ENCODE measurements at regions not wholly inside any gene's neighbourhood (a gene's known extent, or its start where the extent isn't known, plus 50 kb on each side); places are given as distances from the start of the nearest gene placed in this dataset.

DNA sequence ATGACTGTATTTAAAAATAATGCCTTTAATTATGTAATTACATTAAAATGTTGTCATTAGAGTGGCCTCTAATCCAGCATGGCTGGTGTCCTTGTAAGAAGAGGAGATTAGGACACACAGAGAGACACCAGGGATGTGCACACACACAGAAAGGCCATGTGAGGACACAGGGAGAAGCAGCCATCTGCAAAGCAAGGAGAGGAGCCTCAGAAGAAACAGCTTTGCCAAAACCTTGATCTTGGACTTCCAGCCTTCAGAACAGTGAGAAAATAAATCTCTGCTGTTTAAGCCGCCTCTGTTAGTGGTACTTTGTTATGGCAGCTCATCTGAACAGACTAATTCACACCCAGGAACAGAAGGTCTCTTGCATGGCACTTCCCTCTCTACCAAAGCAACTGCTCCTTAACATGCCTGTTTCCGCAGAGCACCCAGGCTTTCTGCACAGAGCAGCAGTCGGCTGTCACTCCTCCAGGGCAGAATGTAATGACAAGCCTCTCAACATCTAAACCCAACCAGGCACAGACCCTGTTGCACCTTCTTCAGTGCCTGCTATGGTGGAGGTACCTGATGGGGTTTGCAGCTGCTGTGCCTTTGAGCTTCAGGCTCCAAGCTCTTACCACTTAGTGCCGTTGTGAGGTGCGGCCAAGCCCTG, 377.7 kb downstream of the TDRD15 start:
- no peak for DNase-seq (ENCODE audit: low read depth)

GRCh38 chr2:21515903-21516302, 392.1 kb downstream of the TDRD15 start:
- DNase-seq (ENCODE audit: low read depth), result no peak

GRCh38 chr2:21519412-21519811, 395.6 kb downstream of the TDRD15 start:
- DNase-seq (ENCODE audit: low read depth), result no peak

DNA sequence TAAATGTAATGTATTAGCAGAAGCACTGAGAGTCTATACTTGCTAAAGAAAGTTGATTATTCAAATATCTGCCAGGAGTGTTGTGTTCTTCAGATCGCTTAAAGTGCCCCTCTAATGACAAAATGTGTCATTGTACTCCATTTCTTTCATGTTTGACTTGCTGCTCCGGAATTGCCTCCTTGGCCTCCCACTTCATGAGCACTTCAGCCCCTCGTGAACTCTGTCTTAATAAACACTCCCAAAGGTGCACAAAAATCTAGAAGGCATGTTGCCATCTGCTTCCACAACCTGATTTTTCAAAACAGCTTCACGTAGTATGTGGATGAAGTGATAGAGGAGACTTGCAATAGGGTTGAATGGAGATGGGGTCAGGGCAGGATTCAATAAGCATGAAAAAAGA, 396.1 kb downstream of the TDRD15 start:
- DNase-seq (ENCODE audit: low read depth), result no peak

- no peak for DNase-seq (ENCODE audit: low read depth)
Measured at GRCh38 chr2:21535826-21536225, 412.1 kb downstream of the TDRD15 start.

DNA sequence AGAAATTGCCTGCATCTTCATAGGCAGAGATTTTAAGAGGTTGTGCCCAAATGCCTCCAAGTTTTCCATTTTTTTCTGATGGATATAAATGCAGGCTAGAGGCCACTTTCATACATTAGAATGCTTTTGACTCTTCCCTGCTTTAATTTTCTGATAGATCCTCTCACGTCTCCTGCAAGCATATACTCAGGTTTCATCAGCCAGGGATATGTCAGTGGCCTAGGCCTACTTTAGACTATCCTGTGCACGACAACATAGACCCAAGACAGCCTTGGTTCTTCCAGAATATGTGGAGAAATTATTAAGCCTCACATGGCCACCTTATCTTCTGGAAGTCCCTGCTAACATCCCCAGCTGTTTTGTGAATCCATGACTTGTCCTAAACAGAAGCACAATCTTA, 415.9 kb downstream of the TDRD15 start:
- no peak for DNase-seq (ENCODE audit: low read depth)

DNA sequence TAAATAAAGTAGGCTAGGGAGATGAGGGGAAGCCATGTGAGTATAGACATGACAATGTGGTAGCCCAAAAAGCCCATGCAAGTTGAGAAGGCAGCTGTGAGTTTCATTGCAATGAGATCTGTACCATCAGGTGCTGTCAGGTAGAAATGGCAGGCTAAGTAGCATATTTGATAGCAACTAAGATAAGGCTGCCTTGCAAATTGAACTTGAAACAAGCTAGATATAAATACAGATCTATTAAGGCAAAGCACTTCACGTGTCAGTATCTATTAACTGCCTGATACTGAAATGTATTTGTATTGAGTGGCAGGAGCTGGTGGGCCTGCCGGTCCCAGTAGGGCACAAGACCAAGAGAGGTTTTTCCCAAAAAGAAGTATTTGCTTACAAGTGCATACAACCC, 419.9 kb downstream of the TDRD15 start:
- no peak for DNase-seq (ENCODE audit: low read depth)

DNA sequence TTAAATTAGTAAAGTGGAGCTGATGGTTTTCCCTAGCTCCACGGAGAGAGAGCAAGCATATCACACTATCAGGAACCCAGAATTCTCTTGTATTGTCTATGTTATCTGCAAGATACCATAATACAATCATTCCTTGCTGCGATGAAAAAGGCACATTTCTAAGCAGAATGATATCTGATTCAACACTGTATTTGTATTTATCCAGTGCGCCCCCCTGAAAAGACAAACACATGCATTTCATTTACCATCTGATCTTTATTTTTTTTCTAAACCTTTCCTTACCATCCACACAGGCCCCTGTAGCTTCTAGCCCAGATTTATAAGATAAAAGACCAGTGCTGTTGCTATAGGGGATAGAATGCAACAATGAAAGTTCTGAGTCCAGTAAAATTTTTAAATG, 420.6 kb downstream of the TDRD15 start:
- DNase-seq (ENCODE audit: low read depth), result no peak

DNA sequence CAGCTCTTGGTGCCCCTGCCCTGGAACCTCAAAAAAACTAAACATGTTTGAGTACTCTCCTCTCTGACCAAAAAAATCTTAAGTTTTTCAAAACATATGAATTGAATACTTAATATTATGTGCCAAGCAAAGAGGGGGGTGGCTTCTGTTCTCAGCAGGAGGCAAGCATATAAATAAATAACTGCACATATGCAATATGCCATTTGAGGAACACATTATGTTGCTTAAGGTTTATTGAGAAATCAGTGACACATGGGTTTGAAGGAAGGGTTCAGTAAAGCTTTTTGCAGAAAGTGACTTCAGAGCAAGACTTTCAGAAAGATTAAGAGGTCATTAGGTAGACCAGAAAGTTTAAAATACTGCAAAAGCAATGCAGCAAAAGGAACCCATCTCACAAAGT, 429.2 kb downstream of the TDRD15 start:
- no peak for DNase-seq (ENCODE audit: low read depth)

GRCh38 chr2:21559351-21559750, 435.6 kb downstream of the TDRD15 start:
- DNase-seq (ENCODE audit: low read depth), result no peak

GRCh38 chr2:21561965-21562364, 438.2 kb downstream of the TDRD15 start:
- DNase-seq (ENCODE audit: low read depth), result no peak

GRCh38 chr2:21567395-21567794, 443.6 kb downstream of the TDRD15 start:
- DNase-seq (ENCODE audit: low read depth), result no peak

- no peak for DNase-seq (ENCODE audit: low read depth)
Measured at GRCh38 chr2:21571686-21572085, 447.9 kb downstream of the TDRD15 start.

GRCh38 chr2:21580391-21580790, 456.6 kb downstream of the TDRD15 start:
- DNase-seq (ENCODE audit: low read depth), result no peak

DNA sequence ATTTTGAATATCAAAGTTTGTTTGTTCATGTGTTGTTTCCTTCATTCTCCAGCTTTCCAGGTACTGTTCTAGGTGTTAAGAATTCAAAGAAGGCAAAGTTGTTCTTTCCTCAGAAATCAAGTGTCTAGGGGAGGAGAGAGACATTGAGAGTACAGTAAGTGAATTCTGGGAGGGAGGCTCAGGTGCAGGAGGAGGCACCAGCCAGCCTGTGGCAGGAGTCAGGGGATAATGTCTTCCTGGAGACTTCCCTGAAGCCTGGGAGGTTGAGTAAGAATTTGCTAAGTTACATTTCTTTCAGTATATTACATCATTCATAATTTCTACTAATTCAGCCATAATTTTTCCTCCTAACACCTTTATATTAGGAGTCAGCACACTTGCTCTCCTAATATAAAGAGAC, 462.1 kb downstream of the TDRD15 start:
- DNase-seq (ENCODE audit: low read depth), result no peak

DNA sequence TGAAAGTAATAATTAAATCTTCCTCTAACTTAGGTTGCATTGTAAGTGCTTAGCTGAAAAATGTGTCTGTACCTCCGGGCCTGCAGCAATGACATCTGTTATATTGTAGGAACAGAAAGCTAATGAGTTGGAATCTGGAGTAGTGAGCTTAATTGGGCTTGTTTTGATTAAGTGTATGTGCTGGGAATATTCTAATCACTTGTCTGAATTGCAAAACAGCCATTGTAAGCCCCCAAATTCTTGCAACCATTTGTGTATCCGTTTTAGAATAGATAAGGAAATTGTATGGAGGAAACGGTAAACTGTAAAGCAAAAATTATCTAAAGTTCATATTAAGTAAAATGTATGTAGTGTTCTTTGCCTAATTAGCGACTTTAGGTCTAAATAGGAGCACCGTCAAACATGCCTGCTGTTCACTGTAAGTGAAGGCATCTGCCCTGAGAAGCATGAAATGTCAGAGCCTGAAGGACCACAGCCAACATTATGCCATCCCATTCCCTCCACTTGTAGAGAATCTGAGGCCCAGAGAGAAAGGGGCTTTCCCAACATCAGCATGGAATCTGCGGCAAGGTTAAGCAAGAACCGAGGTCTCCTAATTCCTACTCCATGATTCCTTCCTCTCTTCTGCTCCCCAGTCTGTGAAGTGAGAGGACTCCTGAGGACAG, 466.4 kb downstream of the TDRD15 start:
- no peak for DNase-seq (ENCODE audit: low read depth)

DNA sequence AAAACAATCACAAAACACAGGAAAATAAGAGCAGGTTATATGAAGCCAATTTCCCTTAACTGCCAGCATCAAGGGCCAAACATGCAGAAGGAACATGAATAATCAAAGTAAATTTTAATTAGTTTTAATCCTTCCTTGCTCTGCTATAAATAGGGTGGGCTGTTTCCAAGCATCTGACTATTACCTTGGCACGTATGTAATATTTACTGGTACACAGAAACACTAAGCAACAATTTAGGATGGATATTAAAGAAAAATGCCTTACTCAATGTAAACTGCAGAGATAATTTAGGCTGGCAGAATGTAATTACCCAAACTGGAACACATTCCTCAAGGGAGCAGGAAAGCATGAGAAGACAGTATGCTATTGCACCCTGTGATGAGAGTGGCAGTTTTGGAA, 468.2 kb downstream of the TDRD15 start:
- no peak for DNase-seq (ENCODE audit: low read depth)

DNA sequence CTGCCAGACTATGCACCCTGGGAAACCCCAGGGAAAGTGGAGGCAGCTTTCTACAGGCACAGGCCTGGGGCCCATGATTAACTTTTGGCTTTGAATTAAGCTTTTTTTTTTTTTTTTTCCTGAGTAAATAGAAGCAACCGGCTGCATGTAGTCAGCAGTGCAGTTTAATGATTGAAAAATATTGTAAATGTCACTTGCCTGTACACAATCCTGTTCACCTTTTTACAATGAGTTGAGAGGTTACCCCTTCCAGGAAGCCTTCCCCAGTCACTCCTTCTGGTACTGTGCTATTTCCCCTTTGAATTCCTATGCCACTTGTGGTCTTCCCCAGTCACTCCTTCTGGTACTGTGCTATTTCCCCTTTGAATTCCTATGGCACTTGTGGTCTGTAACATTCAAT, 475.6 kb downstream of the TDRD15 start:
- no peak for DNase-seq (ENCODE audit: low read depth)

DNA sequence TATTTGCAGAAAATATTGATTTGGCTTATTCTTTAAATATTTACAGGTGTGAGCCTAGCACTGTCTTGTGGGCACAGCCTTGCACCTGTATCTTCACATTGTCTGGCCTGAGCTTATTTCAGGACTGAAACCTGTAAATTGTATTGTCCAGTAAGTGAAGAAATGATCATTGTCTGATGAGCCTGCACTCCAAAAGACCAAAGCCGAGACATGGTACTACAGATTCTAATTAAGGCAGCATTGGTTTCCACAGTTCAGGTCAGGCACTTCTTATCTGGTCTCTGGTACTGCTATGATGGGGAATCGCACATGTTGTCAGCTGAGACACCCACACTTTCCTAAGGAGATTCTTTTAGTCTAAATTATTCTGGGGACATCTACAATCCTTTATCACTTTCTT, 479.0 kb downstream of the TDRD15 start:
- no peak for DNase-seq (ENCODE audit: low read depth)

- no peak for DNase-seq (ENCODE audit: low read depth)
Measured at GRCh38 chr2:21607572-21607971, 483.8 kb downstream of the TDRD15 start.

DNA sequence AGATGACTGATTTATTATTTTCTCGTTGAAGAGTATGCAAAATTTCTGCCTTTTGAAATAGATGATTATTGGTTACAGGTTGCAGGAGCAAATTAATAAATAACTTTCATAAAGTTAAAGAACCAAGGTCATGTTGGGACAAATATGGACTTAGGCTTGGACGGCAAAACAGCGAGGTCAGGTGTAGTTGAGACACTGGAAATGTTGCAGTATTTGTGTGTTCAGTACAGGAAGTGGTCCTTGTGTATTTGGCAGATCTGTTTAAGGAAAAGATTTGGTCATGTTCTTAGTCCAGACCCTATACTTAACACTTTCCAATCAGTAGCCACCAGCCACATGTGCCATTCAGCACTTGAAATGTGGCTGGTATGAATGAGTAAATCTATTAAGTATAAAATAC, 486.5 kb downstream of the TDRD15 start:
- DNase-seq (ENCODE audit: low read depth), result no peak

DNA sequence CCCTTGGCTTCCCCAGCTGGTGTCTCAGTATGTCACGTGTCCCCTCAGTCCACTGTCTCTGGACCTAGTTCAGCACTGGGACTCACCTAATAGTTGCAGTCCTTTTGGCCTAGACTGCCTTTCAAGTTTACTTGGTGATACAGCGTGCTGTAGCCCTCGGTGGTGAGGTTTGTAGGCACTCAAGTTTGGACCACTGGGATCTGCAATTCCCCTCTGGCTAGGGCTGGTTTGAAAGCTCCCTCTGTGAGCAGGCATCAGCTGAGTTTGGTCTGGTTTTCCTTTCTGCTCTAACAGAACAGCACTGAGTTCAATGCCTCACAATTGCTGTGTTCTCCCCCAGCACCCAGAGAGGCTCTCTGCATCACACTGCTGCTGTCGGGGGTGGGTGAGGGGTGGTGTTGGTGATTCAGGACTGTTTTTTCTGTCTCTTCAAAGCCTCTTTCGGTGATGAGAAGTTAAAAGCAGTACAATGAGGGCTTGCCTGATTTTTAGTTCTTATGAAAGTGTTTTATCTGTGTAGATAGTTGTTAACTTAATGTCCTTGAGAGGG, 494.2 kb downstream of the TDRD15 start:
- DNase-seq (ENCODE audit: low read depth), result no peak

- no peak for DNase-seq (ENCODE audit: low read depth)
Measured at GRCh38 chr2:21620771-21621170, 497.0 kb downstream of the TDRD15 start.

DNA sequence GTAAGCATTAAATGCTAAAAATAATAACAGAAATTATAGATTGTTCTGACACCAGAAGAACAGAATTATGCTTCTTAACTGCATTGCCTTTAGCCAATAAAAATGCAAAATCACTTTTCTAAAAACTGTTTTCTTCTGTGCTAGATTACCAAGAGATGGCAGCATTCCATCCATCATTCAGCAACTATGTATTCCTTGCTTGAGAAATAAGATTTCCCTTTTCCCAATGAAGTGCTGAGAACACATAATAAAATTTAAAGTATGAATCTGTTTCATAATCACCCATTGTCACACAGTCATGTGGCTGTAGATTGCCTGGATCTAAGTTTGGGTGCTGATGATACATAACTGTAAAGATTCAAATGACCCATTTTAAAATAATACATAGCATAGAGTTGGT, 504.2 kb downstream of the TDRD15 start:
- no peak for DNase-seq (ENCODE audit: low read depth)
